Loucy (cell line): ENCODE measurements at regions not wholly inside any gene's neighbourhood (a gene's known extent, or its start where the extent isn't known, plus 50 kb on each side); places are given as distances from the start of the nearest gene placed in this dataset.
"Not testable (repeated sequence)": the region's sequence is repeated elsewhere in the genome, so short reads cannot be mapped to it uniquely, and the experiment has no call there.

ENCODE experiments used
- H2AFZ ChIP-seq: fragments of 200-600 bp; sonication (generic); 2 replicates; pipeline ENCODE4 v1.6.0; 2016; ENCODE audit warnings: antibody characterized with exemption, mild to moderate bottlenecking, low read length, moderate library complexity
- H3F3A ChIP-seq: fragments of 200-600 bp; 2 replicates; pipeline ENCODE4 v1.6.0; 2016; ENCODE audit warnings: antibody characterized with exemption, low read depth, mild to moderate bottlenecking
- H3K27me3 ChIP-seq: fragments of 200-600 bp; sonication (generic); 2 replicates; pipeline ENCODE4 v1.6.1; 2014; ENCODE audit warnings: low read length, mild to moderate bottlenecking; ENCODE audit not compliant: insufficient read depth, poor library complexity, severe bottlenecking
- H3K36me3 ChIP-seq: fragments of 200-600 bp; sonication (generic); 2 replicates; pipeline ENCODE4 v1.6.1; 2016; ENCODE audit warnings: low read length; ENCODE audit not compliant: insufficient read depth
- H3K4me1 ChIP-seq: fragments of 200-600 bp; sonication (generic); 2 replicates; pipeline ENCODE4 v1.5.1; 2014; ENCODE audit warnings: low read length, mild to moderate bottlenecking; ENCODE audit not compliant: insufficient read depth, poor library complexity, severe bottlenecking
- H3K4me2 ChIP-seq: fragments of 200-600 bp; sonication (generic); 2 replicates; pipeline ENCODE4 v1.6.0; 2014; ENCODE audit warnings: antibody characterized with exemption, low read length, low read depth, mild to moderate bottlenecking; ENCODE audit not compliant: poor library complexity, severe bottlenecking
- H3K4me3 ChIP-seq: fragments of 200-600 bp; sonication (generic); 2 replicates; pipeline ENCODE4 v1.5.1; 2014; ENCODE audit warnings: low read length, mild to moderate bottlenecking, mixed read lengths; ENCODE audit not compliant: poor library complexity, severe bottlenecking
- H3K79me2 ChIP-seq: fragments of 200-600 bp; sonication (generic); 2 replicates; pipeline ENCODE4 v1.6.1; 2014; ENCODE audit warnings: low read length; ENCODE audit not compliant: insufficient read depth
- H3K9ac ChIP-seq: fragments of 200-600 bp; sonication (generic); 2 replicates; pipeline ENCODE4 v1.6.0; 2014; ENCODE audit warnings: mild to moderate bottlenecking, low read depth, low read length, moderate library complexity; ENCODE audit not compliant: poor library complexity, severe bottlenecking
- H3K9me2 ChIP-seq: fragments of 200-600 bp; sonication (generic); replicated peaks from 2 replicates; pipeline ENCODE4 v1.6.1; 2016; ENCODE audit warnings: low read depth, low read length, mixed read lengths
- H3K9me3 ChIP-seq: fragments of 200-600 bp; sonication (generic); 2 replicates; pipeline ENCODE4 v1.6.1; 2014; ENCODE audit warnings: mild to moderate bottlenecking, antibody characterized with exemption, low read length, low read depth; ENCODE audit not compliant: insufficient read depth
- H4K20me1 ChIP-seq: fragments of 200-600 bp; sonication (generic); 2 replicates; pipeline ENCODE4 v1.6.0; 2014; ENCODE audit warnings: antibody characterized with exemption, low read length, mild to moderate bottlenecking; ENCODE audit not compliant: insufficient read depth, poor library complexity, severe bottlenecking
- CTCF ChIP-seq: fragments of 200-600 bp; sonication (generic); conservative IDR thresholded peaks from 2 replicates; pipeline ENCODE4 v1.5.1; 2014; ENCODE audit warnings: mild to moderate bottlenecking, antibody characterized with exemption, low read length
- EZH2phosphoT487 ChIP-seq: fragments of 200-600 bp; IDR thresholded peaks from 2 replicates; pipeline ENCODE4 v1.6.1; 2018; ENCODE audit warnings: antibody characterized with exemption, mild to moderate bottlenecking, moderate library complexity, borderline replicate concordance

DNA sequence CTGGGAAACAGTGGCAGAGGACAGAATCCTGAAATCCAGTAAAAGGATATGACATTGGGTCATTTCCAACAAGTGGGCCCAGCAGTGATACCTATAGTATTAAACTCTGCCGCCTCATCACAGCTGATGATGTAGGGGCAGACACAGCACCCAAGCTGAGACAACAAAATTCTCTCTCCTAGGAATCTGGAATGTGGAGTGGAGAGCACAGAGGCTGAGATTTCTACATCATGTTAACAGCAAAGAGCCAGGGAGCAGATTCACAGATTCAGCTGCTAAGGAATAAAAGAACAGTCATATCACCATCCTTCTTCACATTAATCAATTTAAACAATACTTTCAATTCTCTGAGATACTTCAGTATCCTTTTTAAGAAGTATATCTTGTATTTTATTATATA lies 61.9 kb downstream of the CRP start:
- no peaks in the 10 kb centered on the region for H3K79me2 ChIP-seq
- no peaks in the 10 kb centered on the region for H3F3A ChIP-seq
- TF ChIP-seq EZH2phosphoT487, result no peak
- TF ChIP-seq CTCF, result no peak
- H2AFZ ChIP-seq, result no peak overlapping the region
- no peaks in the 10 kb centered on the region for H4K20me1 ChIP-seq
- H3K4me1 ChIP-seq, result no peaks in the 10 kb centered on the region
- no peaks in the 10 kb centered on the region for H3K27me3 ChIP-seq
- H3K9me3 ChIP-seq, result no peaks in the 10 kb centered on the region
- H3K9me2 ChIP-seq, result no peaks in the 10 kb centered on the region
- no peaks in the 10 kb centered on the region for H3K36me3 ChIP-seq
- H3K4me2 ChIP-seq, result no peak overlapping the region
- no peak overlapping the region for H3K9ac ChIP-seq
- H3K4me3 ChIP-seq, result no peak overlapping the region

DNA sequence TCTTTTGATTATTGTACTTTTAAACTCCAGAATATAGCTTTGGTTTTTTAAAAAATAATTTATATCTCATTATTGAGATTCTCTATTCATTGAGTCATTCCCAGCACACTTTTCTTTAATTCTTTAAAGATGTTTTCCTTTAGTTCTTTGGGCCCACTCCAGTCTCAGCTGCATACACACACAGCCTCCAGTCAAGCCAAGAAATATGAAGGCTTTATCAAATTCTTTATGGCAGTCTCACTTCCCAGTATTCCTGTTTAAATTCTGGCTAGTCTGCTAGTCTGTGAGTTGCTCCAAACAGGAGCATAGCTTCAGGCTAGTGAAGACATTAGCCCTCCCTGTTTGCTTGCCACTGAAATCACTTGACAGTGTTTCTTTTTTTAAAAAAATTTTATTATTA lies 61.2 kb downstream of the CRP start:
- no peak overlapping the region for H2AFZ ChIP-seq
- no peaks in the 10 kb centered on the region for H3F3A ChIP-seq
- H3K36me3 ChIP-seq, result no peaks in the 10 kb centered on the region
- no peak overlapping the region for H3K9ac ChIP-seq
- H4K20me1 ChIP-seq, result no peaks in the 10 kb centered on the region
- H3K79me2 ChIP-seq, result no peaks in the 10 kb centered on the region
- no peaks in the 10 kb centered on the region for H3K9me2 ChIP-seq
- no peak overlapping the region for H3K4me2 ChIP-seq
- no peaks in the 10 kb centered on the region for H3K9me3 ChIP-seq
- H3K4me1 ChIP-seq, result no peaks in the 10 kb centered on the region
- H3K4me3 ChIP-seq, result no peak overlapping the region
- H3K27me3 ChIP-seq, result no peaks in the 10 kb centered on the region
- TF ChIP-seq CTCF (no peak), EZH2phosphoT487 (no peak)

GRCh38 chr1:159657477-159657876 lies 56.9 kb downstream of the CRP start:
- H3F3A ChIP-seq, H3K9me2 ChIP-seq, H3K9ac ChIP-seq, H4K20me1 ChIP-seq, H3K36me3 ChIP-seq, H2AFZ ChIP-seq, H3K79me2 ChIP-seq, H3K9me3 ChIP-seq, H3K27me3 ChIP-seq, H3K4me3 ChIP-seq, H3K4me1 ChIP-seq, H3K4me2 ChIP-seq: not testable (repeated sequence)
